ENCODE measurements at regions not wholly inside any gene's neighbourhood (a gene's known extent, or its start where the extent isn't known, plus 50 kb on each side); places are given as distances from the start of the nearest gene placed in this dataset.

DNA sequence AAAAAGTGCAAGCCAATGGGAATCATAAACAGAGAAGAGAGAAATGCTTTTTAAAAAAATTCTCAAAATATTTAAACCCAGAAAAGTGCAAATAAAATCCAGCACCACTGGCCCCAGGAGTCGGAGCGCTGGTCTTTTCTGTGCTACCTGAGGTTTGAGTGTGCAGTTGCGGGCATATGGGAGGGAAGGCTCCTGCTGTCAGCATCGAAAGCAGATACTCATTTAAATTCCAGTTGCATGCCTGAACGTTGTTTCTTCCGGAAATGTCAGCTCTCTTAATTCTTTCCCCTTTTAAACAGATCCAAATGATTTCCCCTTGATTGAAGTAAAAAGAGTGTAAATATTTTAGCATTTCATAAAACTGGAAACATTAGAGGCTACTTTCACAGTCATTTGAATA, 240.5 kb upstream of the GPR26 start:
- H3K27ac Mint-ChIP-seq = no peak overlapping the region
- Histone ChIP-seq H3K36me3 (ENCODE audit: insufficient read depth, low read length) (no peaks in the 10 kb centered on the region), H3K9me3 (ENCODE audit: control insufficient read depth in 1 of 2, insufficient read depth in 1 of 2, low read length in 2 of 2) (no peaks in the 10 kb centered on the region), H3K27me3 (ENCODE audit: control insufficient read depth in 1 of 2, insufficient read depth in 2 of 2, low read length in 2 of 2) (peaks cover 0 to 7% of the 10 kb centered on the region in 2 experiments), H3K4me1 (ENCODE audit: insufficient read depth, low read length) (no peaks in the 10 kb centered on the region), H3K27ac (ENCODE audit: low read depth in 1 of 2, low read length in 2 of 2) (no peak overlapping the region), H3K4me3 (ENCODE audit: low read length) (no peak overlapping the region)
- H3K36me3 Mint-ChIP-seq (ENCODE audit: low read depth) = no peaks in the 10 kb centered on the region
- no peaks in the 10 kb centered on the region for H3K9me3 Mint-ChIP-seq
- POLR2A ChIA-PET = no interaction called here
- CTCF ChIA-PET = no interaction called here
- intact Hi-C loops (cut with DNase I, micrococcal nuclease) = no loop called here
- no peak overlapping the region for H3K4me3 Mint-ChIP-seq
- ATAC-seq (ENCODE audit: poor library complexity) (no peak), DNase-seq (no peak)
- no peaks in the 10 kb centered on the region for H3K4me1 Mint-ChIP-seq (ENCODE audit: low read depth)
- peaks cover 55% of the 10 kb centered on the region for H3K27me3 Mint-ChIP-seq
- TF ChIP-seq CTCF (IDR thresholded peaks at IDR 0.05) = no peak

- H3K9me3 Mint-ChIP-seq = no peaks in the 10 kb centered on the region
- no peak overlapping the region for H3K27ac ChIP-seq (ENCODE audit: low read depth in 1 of 2, low read length in 2 of 2)
- H3K36me3 Mint-ChIP-seq (ENCODE audit: low read depth) = no peaks in the 10 kb centered on the region
- no peaks in the 10 kb centered on the region for H3K36me3 ChIP-seq (ENCODE audit: insufficient read depth, low read length)
- no peaks in the 10 kb centered on the region for H3K4me1 Mint-ChIP-seq (ENCODE audit: low read depth)
- CTCF ChIA-PET = no interaction called here
- peaks cover 0 to 7% of the 10 kb centered on the region in 2 experiments for H3K27me3 ChIP-seq (ENCODE audit: control insufficient read depth in 1 of 2, insufficient read depth in 2 of 2, low read length in 2 of 2)
- no peaks in the 10 kb centered on the region for H3K4me1 ChIP-seq (ENCODE audit: insufficient read depth, low read length)
- H3K4me3 Mint-ChIP-seq = no peak overlapping the region
- POLR2A ChIA-PET = no interaction called here
- H3K27ac Mint-ChIP-seq = no peak overlapping the region
- no peaks in the 10 kb centered on the region for H3K9me3 ChIP-seq (ENCODE audit: control insufficient read depth in 1 of 2, insufficient read depth in 1 of 2, low read length in 2 of 2)
- no peak overlapping the region for H3K4me3 ChIP-seq (ENCODE audit: low read length)
- DNase-seq = peak in 2 of 14 experiments; percentile 6 to 16
- ATAC-seq (ENCODE audit: poor library complexity) = no peak
- TF ChIP-seq CTCF (IDR thresholded peaks at IDR 0.05) = no peak
- intact Hi-C loops (cut with DNase I, micrococcal nuclease) = no loop called here
- peaks cover 63% of the 10 kb centered on the region for H3K27me3 Mint-ChIP-seq
Measured at GRCh38 chr10:123427165-123427786, 238.9 kb upstream of the GPR26 start.

- H3K27me3 ChIP-seq (ENCODE audit: control insufficient read depth in 1 of 2, insufficient read depth in 2 of 2, low read length in 2 of 2) = peaks cover 0 to 7% of the 10 kb centered on the region in 2 experiments
- H3K4me3 Mint-ChIP-seq = no peak overlapping the region
- no peak for TF ChIP-seq CTCF (IDR thresholded peaks at IDR 0.05)
- H3K4me1 ChIP-seq (ENCODE audit: insufficient read depth, low read length) = no peaks in the 10 kb centered on the region
- H3K36me3 ChIP-seq (ENCODE audit: insufficient read depth, low read length) = no peaks in the 10 kb centered on the region
- H3K36me3 Mint-ChIP-seq (ENCODE audit: low read depth) = no peaks in the 10 kb centered on the region
- ChIA-PET POLR2A (no interaction called here), CTCF (no interaction called here)
- H3K4me1 Mint-ChIP-seq (ENCODE audit: low read depth) = no peaks in the 10 kb centered on the region
- peaks cover 66% of the 10 kb centered on the region for H3K27me3 Mint-ChIP-seq
- intact Hi-C loops (cut with DNase I, micrococcal nuclease) = no loop called here
- H3K4me3 ChIP-seq (ENCODE audit: low read length) = no peak overlapping the region
- DNase-seq (no peak), ATAC-seq (ENCODE audit: poor library complexity) (no peak)
- H3K27ac ChIP-seq (ENCODE audit: low read depth in 1 of 2, low read length in 2 of 2) = no peak overlapping the region
- no peak overlapping the region for H3K27ac Mint-ChIP-seq
- H3K9me3 Mint-ChIP-seq = no peaks in the 10 kb centered on the region
- H3K9me3 ChIP-seq (ENCODE audit: control insufficient read depth in 1 of 2, insufficient read depth in 1 of 2, low read length in 2 of 2) = no peaks in the 10 kb centered on the region
Measured at GRCh38 chr10:123428391-123428790, 237.8 kb upstream of the GPR26 start.
